Prostate gland (tissue), 2 donors: ENCODE measurements at regions not wholly inside any gene's neighbourhood (a gene's known extent, or its start where the extent isn't known, plus 50 kb on each side); places are given as distances from the start of the nearest gene placed in this dataset.

Experiments
- CTCF ChIP-seq, 4 experiments: fragments of 200-600 bp in 2 of 4; fragments of 450-650 bp in 2 of 4; sonication (generic) in 2 of 4; IDR thresholded peaks; 1 replicate in 3 of 4; 2 replicates in 1 of 4; pipeline ENCODE4 v1.5.1; 2016 to 2019; ENCODE audit warnings: antibody characterized with exemption in 4 of 4, mild to moderate bottlenecking in 2 of 4, moderate library complexity in 2 of 4
- POLR2A ChIP-seq: fragments of 450-650 bp; IDR thresholded peaks from one replicate; pipeline ENCODE4 v1.6.1; 2016; ENCODE audit warnings: antibody characterized with exemption, mild to moderate bottlenecking
- POLR2AphosphoS5 ChIP-seq: sonication (generic); formaldehyde crosslinking; IDR thresholded peaks from one replicate; pipeline ENCODE4 v1.6.1; 2017; ENCODE audit warnings: antibody characterized with exemption

DNA sequence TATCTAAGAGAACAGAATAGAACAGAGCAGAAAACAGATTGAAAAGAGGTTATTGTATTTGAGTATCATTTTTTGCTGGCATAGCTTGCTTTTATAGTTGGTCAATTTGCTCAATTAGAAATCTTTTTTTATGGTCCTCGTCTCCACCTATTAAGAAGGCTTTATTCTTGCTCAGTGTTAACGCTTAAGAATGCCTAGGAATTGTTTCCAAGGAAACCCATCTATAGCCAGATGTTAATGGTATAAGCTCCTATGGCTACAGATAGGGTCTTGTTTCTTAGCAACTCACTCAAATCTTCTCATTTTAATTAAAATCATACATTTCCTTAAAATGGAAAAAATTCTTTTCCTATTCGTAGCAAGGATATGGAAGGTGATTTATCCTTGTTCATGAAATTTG is 392.3 kb downstream of the TMEM135 start:
- TF ChIP-seq POLR2A (no peak), CTCF (IDR thresholded peaks at IDR 0.05) (no peak), POLR2AphosphoS5 (no peak)
